SU-DHL-6 (cell line): ENCODE measurements at regions not wholly inside any gene's neighbourhood (a gene's known extent, or its start where the extent isn't known, plus 50 kb on each side); places are given as distances from the start of the nearest gene placed in this dataset.

ENCODE experiments used
- H2AFZ ChIP-seq: fragments of 200-600 bp; sonication (generic); 2 replicates; pipeline ENCODE4 v1.6.1; 2014; ENCODE audit warnings: low read depth, mild to moderate bottlenecking, moderate library complexity, mixed read lengths, antibody characterized with exemption, low read length; ENCODE audit not compliant: severe bottlenecking
- H3F3A ChIP-seq: fragments of 200-600 bp; shearing (Covaris generic); 2 replicates; pipeline ENCODE4 v1.6.0; 2016; ENCODE audit warnings: antibody characterized with exemption, mild to moderate bottlenecking; ENCODE audit not compliant: insufficient read depth
- H3K27ac ChIP-seq: fragments of 200-600 bp; sonication (generic); 2 replicates; pipeline ENCODE4 v1.5.1; 2016; ENCODE audit warnings: low read depth, mild to moderate bottlenecking, low read length, moderate library complexity, mixed read lengths
- H3K27me3 ChIP-seq: fragments of 200-600 bp; sonication (generic), shearing (Covaris generic); 2 replicates; pipeline ENCODE4 v1.6.0; 2014; ENCODE audit warnings: mild to moderate bottlenecking, low read length
- H3K36me3 ChIP-seq: fragments of 200-600 bp; sonication (generic); 2 replicates; pipeline ENCODE4 v1.6.1; 2014; ENCODE audit warnings: mild to moderate bottlenecking, low read length, mixed read lengths
- H3K4me2 ChIP-seq: fragments of 300-600, 200-600 bp; shearing (Covaris generic), sonication (generic); 2 replicates; pipeline ENCODE4 v1.6.0; 2014; ENCODE audit warnings: low read length, low read depth, mild to moderate bottlenecking; ENCODE audit not compliant: poor library complexity, severe bottlenecking
- H3K4me3 ChIP-seq: fragments of 200-600 bp; sonication (generic); 2 replicates; pipeline ENCODE4 v1.5.1; 2014; ENCODE audit warnings: antibody characterized with exemption, low read length, mild to moderate bottlenecking, mixed read lengths; ENCODE audit not compliant: insufficient read depth, poor library complexity, severe bottlenecking
- H3K79me2 ChIP-seq: fragments of 200-600 bp; sonication (generic); 2 replicates; pipeline ENCODE4 v1.6.1; 2014; ENCODE audit warnings: mild to moderate bottlenecking, low read length, moderate library complexity; ENCODE audit not compliant: insufficient read depth
- H3K9ac ChIP-seq: fragments of 200-600 bp; sonication (generic); 2 replicates; pipeline ENCODE4 v1.7.0; 2014; ENCODE audit warnings: mild to moderate bottlenecking, low read length
- H3K9me2 ChIP-seq: fragments of 200-600 bp; sonication (generic); replicated peaks from 2 replicates; pipeline ENCODE4 v1.6.1; 2014; ENCODE audit warnings: low read length; ENCODE audit not compliant: insufficient read depth
- H3K9me3 ChIP-seq: fragments of 200-600 bp; sonication (generic); 2 replicates; pipeline ENCODE4 v1.6.1; 2014; ENCODE audit warnings: low read length, mixed read lengths; ENCODE audit not compliant: insufficient read depth
- H4K20me1 ChIP-seq: fragments of 200-600 bp; sonication (generic); 2 replicates; pipeline ENCODE4 v1.6.1; 2014; ENCODE audit warnings: low read depth, mild to moderate bottlenecking, antibody characterized with exemption, low read length, moderate library complexity, mixed read lengths
- EZH2phosphoT487 ChIP-seq: fragments of 200-600 bp; sonication (generic), shearing (Covaris generic); conservative IDR thresholded peaks from 2 replicates; pipeline ENCODE4 v1.6.1; 2018; ENCODE audit warnings: mild to moderate bottlenecking, antibody characterized with exemption, low read length, moderate library complexity, mixed read lengths
- TF ChIP-seq, protein P1 (sequence below): fragments of 200-600 bp; sonication (generic); IDR thresholded peaks from one replicate; pipeline ENCODE4 v1.5.1; 2017; ENCODE audit warnings: antibody characterized with exemption, mild to moderate bottlenecking, low read length, moderate library complexity; ENCODE audit not compliant: insufficient read depth, poor library complexity, severe bottlenecking

DNA sequence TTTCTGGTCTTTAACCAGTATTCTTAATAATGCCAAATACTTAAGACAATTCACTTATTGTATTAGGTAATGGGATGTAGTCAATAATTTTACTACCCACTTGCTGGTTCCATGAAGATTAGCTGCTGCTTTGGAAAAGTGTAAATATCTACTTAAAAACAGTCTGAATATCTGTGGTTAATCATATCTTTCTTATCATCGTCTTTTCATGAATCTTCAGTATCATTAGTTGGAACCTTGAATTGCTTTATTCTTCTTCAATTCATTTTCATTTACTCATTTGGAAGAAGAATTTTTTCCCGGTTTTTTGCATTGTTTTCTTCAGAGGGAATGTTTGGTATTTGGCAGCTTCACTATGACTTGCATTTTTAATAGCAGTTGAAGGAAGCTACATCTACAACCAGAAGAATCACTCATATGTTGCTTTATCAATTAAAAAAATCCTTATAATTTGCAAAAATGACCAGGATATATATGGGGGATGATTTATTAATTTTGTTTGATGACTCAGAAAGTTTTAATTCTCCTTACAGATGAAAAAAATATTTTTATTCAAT is 1398.3 kb upstream of the CDH6 start:
- no peak overlapping the region for H3K27ac ChIP-seq
- H3F3A ChIP-seq: no peaks in the 10 kb centered on the region
- H4K20me1 ChIP-seq: no peaks in the 10 kb centered on the region
- H3K9me3 ChIP-seq: no peaks in the 10 kb centered on the region
- no peaks in the 10 kb centered on the region for H3K9me2 ChIP-seq
- no peaks in the 10 kb centered on the region for H3K36me3 ChIP-seq
- no peaks in the 10 kb centered on the region for H3K79me2 ChIP-seq
- H2AFZ ChIP-seq: no peak overlapping the region
- no peak overlapping the region for H3K4me2 ChIP-seq
- no peaks in the 10 kb centered on the region for H3K27me3 ChIP-seq
- no peak overlapping the region for H3K9ac ChIP-seq
- no peak overlapping the region for H3K4me3 ChIP-seq
- TF ChIP-seq, protein P1, sequence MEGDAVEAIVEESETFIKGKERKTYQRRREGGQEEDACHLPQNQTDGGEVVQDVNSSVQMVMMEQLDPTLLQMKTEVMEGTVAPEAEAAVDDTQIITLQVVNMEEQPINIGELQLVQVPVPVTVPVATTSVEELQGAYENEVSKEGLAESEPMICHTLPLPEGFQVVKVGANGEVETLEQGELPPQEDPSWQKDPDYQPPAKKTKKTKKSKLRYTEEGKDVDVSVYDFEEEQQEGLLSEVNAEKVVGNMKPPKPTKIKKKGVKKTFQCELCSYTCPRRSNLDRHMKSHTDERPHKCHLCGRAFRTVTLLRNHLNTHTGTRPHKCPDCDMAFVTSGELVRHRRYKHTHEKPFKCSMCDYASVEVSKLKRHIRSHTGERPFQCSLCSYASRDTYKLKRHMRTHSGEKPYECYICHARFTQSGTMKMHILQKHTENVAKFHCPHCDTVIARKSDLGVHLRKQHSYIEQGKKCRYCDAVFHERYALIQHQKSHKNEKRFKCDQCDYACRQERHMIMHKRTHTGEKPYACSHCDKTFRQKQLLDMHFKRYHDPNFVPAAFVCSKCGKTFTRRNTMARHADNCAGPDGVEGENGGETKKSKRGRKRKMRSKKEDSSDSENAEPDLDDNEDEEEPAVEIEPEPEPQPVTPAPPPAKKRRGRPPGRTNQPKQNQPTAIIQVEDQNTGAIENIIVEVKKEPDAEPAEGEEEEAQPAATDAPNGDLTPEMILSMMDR: no peak
- TF ChIP-seq EZH2phosphoT487: no peak

DNA sequence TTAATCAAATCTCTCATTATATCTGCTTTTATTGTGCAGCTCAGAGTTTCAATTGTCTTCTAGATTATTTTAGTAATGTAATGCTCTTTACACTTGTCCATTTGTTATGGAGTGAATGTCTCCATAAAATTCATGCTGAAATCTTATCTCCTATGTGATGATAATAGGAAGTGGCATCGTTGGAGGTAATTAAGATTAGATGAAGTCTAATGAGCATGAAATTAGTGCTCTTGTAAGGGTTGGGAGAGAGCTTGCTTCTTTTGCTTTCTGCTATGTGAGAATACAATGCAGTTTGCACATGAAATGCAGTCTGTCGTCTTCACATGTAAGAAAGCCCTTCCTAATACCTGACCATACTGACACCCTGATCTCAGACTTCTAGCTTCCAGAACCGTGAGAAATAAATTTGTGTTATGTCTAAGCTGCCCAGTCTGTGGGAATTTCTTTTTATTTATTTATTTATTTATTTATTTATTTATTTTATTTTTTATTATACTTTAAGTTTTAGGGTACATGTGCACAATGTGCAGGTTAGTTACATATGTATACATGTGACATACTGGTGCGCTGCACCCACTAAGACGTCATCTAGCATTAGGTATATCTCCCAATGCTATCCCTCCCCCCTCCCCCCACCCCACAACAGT is 1399.2 kb upstream of the CDH6 start:
- H3K79me2 ChIP-seq: no peaks in the 10 kb centered on the region
- no peaks in the 10 kb centered on the region for H3K9me2 ChIP-seq
- H3K9ac ChIP-seq: no peak overlapping the region
- H3K27me3 ChIP-seq: no peaks in the 10 kb centered on the region
- no peaks in the 10 kb centered on the region for H3K36me3 ChIP-seq
- H3K4me2 ChIP-seq: no peak overlapping the region
- peak overlapping the region; percentile 32 for H2AFZ ChIP-seq
- H3K9me3 ChIP-seq: no peaks in the 10 kb centered on the region
- H3K27ac ChIP-seq: no peak overlapping the region
- H3F3A ChIP-seq: no peaks in the 10 kb centered on the region
- H4K20me1 ChIP-seq: no peaks in the 10 kb centered on the region
- no peak overlapping the region for H3K4me3 ChIP-seq
- TF ChIP-seq EZH2phosphoT487: no peak
- TF ChIP-seq, protein P1: no peak

DNA sequence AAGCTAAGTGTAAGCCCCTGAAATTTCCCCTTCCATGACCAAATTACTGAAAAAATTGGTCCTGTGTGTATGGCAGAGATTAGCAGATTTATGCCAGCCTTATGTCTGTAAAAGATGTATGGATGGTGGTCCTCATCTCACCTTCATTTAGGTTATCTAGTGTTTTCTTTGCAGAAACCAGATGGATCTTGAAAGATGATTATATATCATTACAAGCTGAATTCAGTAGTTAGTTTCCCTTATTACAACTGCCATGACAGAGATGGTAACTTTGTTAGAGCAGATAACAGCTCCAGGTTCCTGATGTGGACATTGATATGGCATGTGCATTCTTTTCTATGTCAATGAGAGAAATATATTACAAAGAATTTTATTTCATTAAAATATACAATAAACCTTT is 1403.2 kb upstream of the CDH6 start:
- Histone ChIP-seq H3K27ac (no peak overlapping the region), H3K4me3 (no peak overlapping the region), H3K9me2 (no peaks in the 10 kb centered on the region), H3K9me3 (no peaks in the 10 kb centered on the region), H3K9ac (no peak overlapping the region), H3K4me2 (no peak overlapping the region), H3F3A (no peaks in the 10 kb centered on the region), H3K36me3 (no peaks in the 10 kb centered on the region), H4K20me1 (no peaks in the 10 kb centered on the region), H3K27me3 (no peaks in the 10 kb centered on the region), H3K79me2 (no peaks in the 10 kb centered on the region), H2AFZ (no peak overlapping the region)
- TF ChIP-seq EZH2phosphoT487: no peak
- TF ChIP-seq, protein P1: no peak
